Lower lobe of right lung (tissue), 2 donors: ENCODE measurements at regions not wholly inside any gene's neighbourhood (a gene's known extent, or its start where the extent isn't known, plus 50 kb on each side); places are given as distances from the start of the nearest gene placed in this dataset.
"Not testable (repeated sequence)": the region's sequence is repeated elsewhere in the genome, so short reads cannot be mapped to it uniquely, and the experiment has no call there.

Experiments
- ATAC-seq, 2 donors: fragments of 200-7000 bp; cut with Tn5 transposase; one replicate each; pipeline ENCODE4 v1.9.1; 2020 to 2022; ENCODE audit warnings: mild to moderate bottlenecking in 2 of 2, moderate library complexity in 2 of 2
- DNase-seq: peaks from one replicate; pipeline ENCODE4 v3.0.0-alpha.2; 2020
- H3K27ac ChIP-seq: fragments of 200-600 bp; one replicate; pipeline ENCODE4 v1.8.0; 2022
- H3K27me3 ChIP-seq: fragments of 200-600 bp; one replicate; pipeline ENCODE4 v1.8.0; 2022; ENCODE audit warnings: low read depth
- H3K36me3 ChIP-seq: fragments of 200-600 bp; one replicate; pipeline ENCODE4 v1.8.0; 2022; ENCODE audit warnings: mild to moderate bottlenecking
- H3K4me1 ChIP-seq: fragments of 200-600 bp; one replicate; pipeline ENCODE4 v1.8.0; 2022
- H3K4me3 ChIP-seq: fragments of 200-600 bp; one replicate; pipeline ENCODE4 v1.8.0; 2022; ENCODE audit warnings: mild to moderate bottlenecking
- H3K9me3 ChIP-seq: fragments of 200-600 bp; one replicate; pipeline ENCODE4 v1.8.0; 2022
- CTCF ChIP-seq: fragments of 200-600 bp; IDR thresholded peaks from one replicate; pipeline ENCODE4 v1.8.0; 2022; ENCODE audit warnings: antibody characterized with exemption, mild to moderate bottlenecking
- intact Hi-C: fragments of 100-400 bp; cut with DNase I; formaldehyde crosslinking; loops from one replicate; pipeline ENCODE4 v1.11.0; 2022
- donor health status: DM: no; HTN: yes; CAD: no; lungs with severe emphysema.

GRCh38 chr4:17232566-17233253 is 279.2 kb downstream of the QDPR start:
- Histone ChIP-seq H3K4me3 (no peak overlapping the region), H3K4me1 (peaks cover 8% of the 10 kb centered on the region), H3K27ac (no peak overlapping the region), H3K27me3 (no peaks in the 10 kb centered on the region), H3K9me3 (no peaks in the 10 kb centered on the region), H3K36me3 (no peaks in the 10 kb centered on the region)
- DNase-seq: no peak
- TF ChIP-seq CTCF: no peak
- intact Hi-C loops: no loop called here
- peak; percentile 39 to 53 for ATAC-seq

GRCh38 chr4:17231880-17232475 is 279.9 kb downstream of the QDPR start:
- H3K27me3 ChIP-seq, ATAC-seq, DNase-seq, H3K36me3 ChIP-seq, H3K9me3 ChIP-seq, H3K4me3 ChIP-seq, intact Hi-C loops, H3K4me1 ChIP-seq, H3K27ac ChIP-seq: not testable (repeated sequence)

- Histone ChIP-seq H3K9me3 (no peaks in the 10 kb centered on the region), H3K4me1 (peaks cover 8% of the 10 kb centered on the region), H3K4me3 (no peak overlapping the region), H3K36me3 (no peaks in the 10 kb centered on the region), H3K27me3 (no peaks in the 10 kb centered on the region), H3K27ac (no peak overlapping the region)
- intact Hi-C loops: no loop called here
- TF ChIP-seq CTCF: no peak
- DNase-seq (no peak), ATAC-seq (no peak)
Observed at GRCh38 chr4:17230727-17231126, 281.2 kb downstream of the QDPR start.

GRCh38 chr4:17220816-17221215 is 291.1 kb downstream of the QDPR start:
- Histone ChIP-seq H3K27me3 (no peaks in the 10 kb centered on the region), H3K36me3 (no peaks in the 10 kb centered on the region), H3K27ac (no peak overlapping the region), H3K4me1 (no peaks in the 10 kb centered on the region), H3K9me3 (no peaks in the 10 kb centered on the region), H3K4me3 (no peak overlapping the region)
- no peak for DNase-seq
- TF ChIP-seq CTCF: no peak
- no peak for ATAC-seq
- intact Hi-C loops: no loop called here

GRCh38 chr4:17218786-17219185 is 293.1 kb downstream of the QDPR start:
- Histone ChIP-seq H3K36me3 (no peaks in the 10 kb centered on the region), H3K9me3 (no peaks in the 10 kb centered on the region), H3K4me3 (no peak overlapping the region), H3K4me1 (no peaks in the 10 kb centered on the region), H3K27ac (no peak overlapping the region), H3K27me3 (no peaks in the 10 kb centered on the region)
- DNase-seq: no peak
- no peak for ATAC-seq
- intact Hi-C loops: no loop called here
- TF ChIP-seq CTCF: no peak
